K562 (cell line): ENCODE measurements at regions not wholly inside any gene's neighbourhood (a gene's known extent, or its start where the extent isn't known, plus 50 kb on each side); places are given as distances from the start of the nearest gene placed in this dataset.
A peak's percentile ranks its signal among the peaks of the same experiment; 100 is the strongest.

ENCODE experiments used
- DEAF1 ChIP-seq: fragments of 450-650 bp; formaldehyde crosslinking; IDR thresholded peaks from 2 replicates; pipeline ENCODE4 v1.4.0; 2020; ENCODE audit warnings: mild to moderate bottlenecking, moderate library complexity
- KAT7 ChIP-seq: sonication (generic); formaldehyde crosslinking; IDR thresholded peaks from 2 replicates; pipeline ENCODE4 v1.8.0; 2022; ENCODE audit warnings: missing genetic modification reagents, mild to moderate bottlenecking, borderline replicate concordance
- NBN ChIP-seq: fragments of 450-650 bp; IDR thresholded peaks from 2 replicates; pipeline ENCODE4 v1.6.1; 2016; ENCODE audit warnings: low read depth, mild to moderate bottlenecking
- PHF20 ChIP-seq: fragments of 450-650 bp; IDR thresholded peaks from 2 replicates; pipeline ENCODE4 v1.6.1; 2018; ENCODE audit not compliant: partially characterized antibody
- POLR2AphosphoS5 ChIP-seq: IDR thresholded peaks from 2 replicates; pipeline ENCODE4 v1.6.1; 2011; ENCODE audit warnings: mild to moderate bottlenecking, low read depth, low read length, moderate library complexity; ENCODE audit not compliant: control insufficient read depth, insufficient read depth
- PRPF4 ChIP-seq: fragments of 200-400 bp; formaldehyde crosslinking; IDR thresholded peaks from one replicate; pipeline ENCODE4 v1.6.1; 2017; ENCODE audit warnings: low read length, low read depth, mild to moderate bottlenecking; ENCODE audit not compliant: insufficient read depth, poor library complexity, severe bottlenecking
- PTRF ChIP-seq: fragments of 450-650 bp; IDR thresholded peaks from 2 replicates; pipeline ENCODE4 v1.6.1; 2016; ENCODE audit warnings: mild to moderate bottlenecking, missing genetic modification characterization, missing compliant biosample characterization
- RAD21 ChIP-seq, 2 experiments: fragments of 250-450 bp in 1 of 2; fragments of 450-650 bp in 1 of 2; sonication (Bioruptor Pico) in 1 of 2; formaldehyde crosslinking in 1 of 2; IDR thresholded peaks in 1 of 2; conservative IDR thresholded peaks in 1 of 2; 2 replicates each; pipeline versions ENCODE4 v1.4.0 to v1.8.0; 2020 to 2022; ENCODE audit warnings: mild to moderate bottlenecking in 2 of 2, moderate library complexity in 1 of 2
- RBM22 ChIP-seq: fragments of 200-400 bp; formaldehyde crosslinking; IDR thresholded peaks from 2 replicates; pipeline ENCODE4 v1.6.1; 2018; ENCODE audit warnings: low read length, low read depth; ENCODE audit not compliant: poor library complexity, severe bottlenecking
- RBM39 ChIP-seq: fragments of 200-400 bp; formaldehyde crosslinking; optimal IDR thresholded peaks from 2 replicates; pipeline ENCODE3; 2018; ENCODE audit warnings: low read depth, low read length
- REST ChIP-seq, 2 experiments: fragments of 450-650 bp; formaldehyde crosslinking in 1 of 2; IDR thresholded peaks; 2 replicates each; pipeline versions ENCODE4 v1.4.0 to v1.6.1; 2014 to 2020; ENCODE audit warnings: mild to moderate bottlenecking in 2 of 2, borderline replicate concordance in 1 of 2, low read depth in 1 of 2
- SMC3 ChIP-seq: conservative IDR thresholded peaks from 2 replicates; pipeline ENCODE4 v1.6.1; 2011; ENCODE audit warnings: low read depth, low read length, improper control_type of control experiment; ENCODE audit not compliant: insufficient read depth
- STAT5A ChIP-seq: IDR thresholded peaks from 2 replicates; pipeline ENCODE4 v1.6.1; 2012; ENCODE audit warnings: low read length, inconsistent platforms, borderline replicate concordance
- ZBTB33 ChIP-seq: sonication (generic); formaldehyde crosslinking; IDR thresholded peaks from 2 replicates; pipeline ENCODE4 v1.8.1; 2023; ENCODE audit warnings: mild to moderate bottlenecking, missing genetic modification reagents
- ZNF431 ChIP-seq: sonication (generic); formaldehyde crosslinking; IDR thresholded peaks from 2 replicates; pipeline ENCODE4 v1.8.0; 2022; ENCODE audit warnings: mild to moderate bottlenecking, missing genetic modification reagents
- ZNF766 ChIP-seq: fragments of 200-800 bp; sonication (Bioruptor generic); conservative IDR thresholded peaks from 2 replicates; pipeline ENCODE4 v1.6.1; 2016; ENCODE audit warnings: missing genetic modification characterization, missing compliant biosample characterization

- TF ChIP-seq ZBTB33 (CRISPR knock-in tag) (no peak), PHF20 (no peak), PTRF (no peak), REST (IDR thresholded peaks at IDR 0.05; ENCODE audit: borderline replicate concordance) (peak; percentile 33; the same call in 1 of the 2 replicates), REST (CRISPR knock-in tag; IDR thresholded peaks at IDR 0.05; ENCODE audit: low read depth) (no peak), ZNF431 (CRISPR knock-in tag) (no peak), NBN (no peak), RBM39 (no peak), ZNF766 (CRISPR knock-in tag) (no peak), STAT5A (no peak), POLR2AphosphoS5 (no peak), RBM22 (no peak), PRPF4 (no peak), RAD21 (CRISPR knock-in tag; conservative IDR thresholded peaks at IDR 0.05 in 1 of 2, IDR thresholded peaks at IDR 0.05 in 1 of 2) (peak; percentile 64 to 74), DEAF1 (peak; percentile 47; the same call in 1 of the 2 replicates), SMC3 (peak; percentile 44; the same call in 1 of the 2 replicates), KAT7 (no peak)
These were observed 741.0 kb upstream of the CBLB start (continued) for GRCh38 chr3:106609666-106610301.
